Ascending aorta (tissue), 2 donors: ENCODE measurements at regions not wholly inside any gene's neighbourhood (a gene's known extent, or its start where the extent isn't known, plus 50 kb on each side); places are given as distances from the start of the nearest gene placed in this dataset.

ENCODE experiments used
- DNase-seq, 2 donors: peaks; one replicate each; pipeline ENCODE4 v3.0.0-alpha.2; 2019; ENCODE audit warnings: low spot score in 2 of 2
- H3K27ac ChIP-seq, 2 donors: fragments of 200-600 bp; sonication (generic); one replicate each; pipeline ENCODE4 v1.5.1; 2016 to 2017; ENCODE audit warnings: mild to moderate bottlenecking in 1 of 2
- H3K27me3 ChIP-seq: fragments of 200-600 bp; sonication (generic); one replicate; pipeline ENCODE4 v1.5.1; 2017
- H3K36me3 ChIP-seq, 2 donors: fragments of 200-600 bp; sonication (generic); one replicate each; pipeline ENCODE4 v1.5.1; 2016
- H3K4me1 ChIP-seq, 2 donors: fragments of 200-600 bp; sonication (generic); one replicate each; pipeline ENCODE4 v1.5.1; 2016 to 2017; ENCODE audit warnings: mild to moderate bottlenecking in 1 of 2
- H3K4me3 ChIP-seq, 2 donors: fragments of 200-600 bp; sonication (generic); one replicate each; pipeline ENCODE4 v1.5.1; 2016 to 2017; ENCODE audit warnings: mild to moderate bottlenecking in 1 of 2
- H3K9me3 ChIP-seq, 2 donors: fragments of 200-600 bp; sonication (generic); one replicate each; pipeline ENCODE4 v1.5.1; 2016
- CTCF ChIP-seq, 3 experiments: fragments of 200-600 bp in 2 of 3; fragments of 450-650 bp in 1 of 3; sonication (generic) in 2 of 3; IDR thresholded peaks; one replicate each; pipeline ENCODE4 v1.5.1; 2016 to 2019; ENCODE audit warnings: antibody characterized with exemption in 3 of 3, mild to moderate bottlenecking in 1 of 3, moderate library complexity in 1 of 3
- intact Hi-C: fragments of 100-400 bp; cut with DNase I; formaldehyde crosslinking; loops from one replicate; pipeline ENCODE4 v1.15.1; 2023

GRCh38 chr10:108521827-108522492 lies 1357.5 kb upstream of the SORCS1 start:
- Histone ChIP-seq H3K27ac (no peak overlapping the region), H3K27me3 (no peaks in the 10 kb centered on the region), H3K9me3 (no peaks in the 10 kb centered on the region), H3K36me3 (no peaks in the 10 kb centered on the region), H3K4me1 (no peaks in the 10 kb centered on the region), H3K4me3 (no peak overlapping the region)
- intact Hi-C loops, result no loop called here
- no peak for TF ChIP-seq CTCF (IDR thresholded peaks at IDR 0.05)
- DNase-seq, result no peak

GRCh38 chr10:108515821-108516220 lies 1351.3 kb upstream of the SORCS1 start:
- Histone ChIP-seq H3K36me3 (no peaks in the 10 kb centered on the region), H3K27me3 (no peaks in the 10 kb centered on the region), H3K9me3 (no peaks in the 10 kb centered on the region), H3K4me1 (no peaks in the 10 kb centered on the region), H3K4me3 (no peak overlapping the region), H3K27ac (no peak overlapping the region)
- DNase-seq, result no peak
- TF ChIP-seq CTCF (IDR thresholded peaks at IDR 0.05), result no peak
- intact Hi-C loops, result no loop called here

- H3K36me3 ChIP-seq, result no peaks in the 10 kb centered on the region
- H3K4me3 ChIP-seq, result no peak overlapping the region
- no peak for TF ChIP-seq CTCF (IDR thresholded peaks at IDR 0.05)
- no peaks in the 10 kb centered on the region for H3K27me3 ChIP-seq
- H3K9me3 ChIP-seq, result no peaks in the 10 kb centered on the region
- no peak overlapping the region for H3K27ac ChIP-seq
- intact Hi-C loops, result no loop called here
- H3K4me1 ChIP-seq, result no peaks in the 10 kb centered on the region
- no peak for DNase-seq
These were observed 1335.9 kb upstream of the SORCS1 start for GRCh38 chr10:108500396-108500795.

DNA sequence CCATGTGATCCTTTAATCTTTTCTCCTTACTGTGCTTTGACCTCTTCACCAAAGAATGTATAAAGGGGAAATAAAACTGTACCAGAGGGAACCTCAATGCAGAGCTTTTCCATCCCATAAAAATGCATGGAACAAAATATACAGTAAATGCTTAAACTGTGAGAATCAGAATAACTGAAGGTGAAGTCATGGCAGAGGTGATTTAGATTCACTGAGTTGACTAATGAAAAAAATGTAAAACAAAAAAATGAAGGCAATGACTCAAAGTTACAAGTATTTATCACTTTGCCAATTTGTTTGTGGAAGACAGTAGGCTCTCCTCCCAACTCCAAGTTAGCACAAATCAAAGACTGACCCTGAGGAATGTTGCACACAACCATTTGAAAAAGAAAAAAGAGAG lies 1331.6 kb upstream of the SORCS1 start:
- no peak for DNase-seq
- TF ChIP-seq CTCF (IDR thresholded peaks at IDR 0.05), result no peak
- intact Hi-C loops, result no loop called here
- Histone ChIP-seq H3K27me3 (no peaks in the 10 kb centered on the region), H3K27ac (no peak overlapping the region), H3K9me3 (no peaks in the 10 kb centered on the region), H3K4me3 (no peak overlapping the region), H3K4me1 (no peaks in the 10 kb centered on the region), H3K36me3 (no peaks in the 10 kb centered on the region)

DNA sequence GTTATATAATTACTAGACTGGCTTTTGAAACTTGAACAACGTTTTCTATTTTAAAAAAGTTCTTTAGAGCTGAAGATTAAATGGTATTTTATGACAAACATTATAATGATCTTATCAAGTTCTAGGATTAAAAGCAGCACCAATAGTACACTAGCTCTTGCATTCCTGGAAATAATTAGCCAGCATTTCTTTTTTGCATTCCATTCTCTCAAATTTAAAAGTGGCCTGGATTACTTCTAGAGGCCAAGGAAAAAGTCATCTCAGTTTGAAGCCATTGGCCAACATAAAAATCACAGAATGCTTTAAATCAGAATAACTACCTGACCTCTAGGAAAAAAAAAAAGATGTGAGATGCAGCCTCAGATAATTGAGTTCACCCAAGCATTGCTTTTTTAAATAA lies 1326.4 kb upstream of the SORCS1 start:
- DNase-seq, result no peak
- Histone ChIP-seq H3K4me1 (no peaks in the 10 kb centered on the region), H3K9me3 (no peaks in the 10 kb centered on the region), H3K36me3 (no peaks in the 10 kb centered on the region), H3K27me3 (no peaks in the 10 kb centered on the region), H3K4me3 (no peak overlapping the region), H3K27ac (no peak overlapping the region)
- intact Hi-C loops, result no loop called here
- no peak for TF ChIP-seq CTCF (IDR thresholded peaks at IDR 0.05)

- intact Hi-C loops, result no loop called here
- Histone ChIP-seq H3K27ac (no peak overlapping the region), H3K4me3 (no peak overlapping the region), H3K9me3 (no peaks in the 10 kb centered on the region), H3K36me3 (no peaks in the 10 kb centered on the region), H3K27me3 (no peaks in the 10 kb centered on the region), H3K4me1 (no peaks in the 10 kb centered on the region)
- DNase-seq, result no peak
- TF ChIP-seq CTCF (IDR thresholded peaks at IDR 0.05), result no peak
These were observed 1306.9 kb upstream of the SORCS1 start for GRCh38 chr10:108471420-108471819.
